ENCODE measurements at regions not wholly inside any gene's neighbourhood (a gene's known extent, or its start where the extent isn't known, plus 50 kb on each side); places are given as distances from the start of the nearest gene placed in this dataset.

DNA sequence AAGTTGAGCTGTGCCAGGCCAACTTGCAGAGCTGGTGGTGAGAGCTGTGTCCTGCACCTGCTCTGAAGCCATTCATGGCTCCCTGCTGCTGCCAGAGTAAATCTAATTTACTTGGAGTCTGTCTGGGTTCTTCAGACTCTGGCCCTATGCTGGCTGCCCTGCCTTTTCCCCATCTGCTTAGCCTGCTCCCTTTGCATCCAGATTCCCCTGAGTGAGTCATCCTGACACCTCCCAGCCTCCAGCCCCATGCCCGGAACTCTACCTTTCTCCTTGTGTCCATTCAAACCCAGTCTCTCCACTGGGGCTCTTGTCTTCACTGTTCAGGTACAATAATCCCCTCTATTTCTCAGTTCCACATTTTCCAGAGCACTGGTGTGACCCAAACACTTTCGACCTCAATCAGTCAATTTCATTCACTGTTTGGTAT is 434.4 kb upstream of the ZMIZ1 start:
- no peak for TF ChIP-seq CREB1 (IDR thresholded peaks at IDR 0.05; ENCODE audit: low read depth)
- TF ChIP-seq, protein P1, sequence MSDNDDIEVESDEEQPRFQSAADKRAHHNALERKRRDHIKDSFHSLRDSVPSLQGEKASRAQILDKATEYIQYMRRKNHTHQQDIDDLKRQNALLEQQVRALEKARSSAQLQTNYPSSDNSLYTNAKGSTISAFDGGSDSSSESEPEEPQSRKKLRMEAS (IDR thresholded peaks at IDR 0.05): no peak
- TF ChIP-seq FOXM1 (IDR thresholded peaks at IDR 0.05; ENCODE audit: borderline replicate concordance, low read depth): no peak
- TF ChIP-seq, protein P2, sequence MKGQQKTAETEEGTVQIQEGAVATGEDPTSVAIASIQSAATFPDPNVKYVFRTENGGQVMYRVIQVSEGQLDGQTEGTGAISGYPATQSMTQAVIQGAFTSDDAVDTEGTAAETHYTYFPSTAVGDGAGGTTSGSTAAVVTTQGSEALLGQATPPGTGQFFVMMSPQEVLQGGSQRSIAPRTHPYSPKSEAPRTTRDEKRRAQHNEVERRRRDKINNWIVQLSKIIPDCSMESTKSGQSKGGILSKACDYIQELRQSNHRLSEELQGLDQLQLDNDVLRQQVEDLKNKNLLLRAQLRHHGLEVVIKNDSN (IDR thresholded peaks at IDR 0.05): no peak
- no peak for TF ChIP-seq NFIC (IDR thresholded peaks at IDR 0.05)

Data from Ishikawa (cell line).